H9 (cell line): ENCODE measurements at regions not wholly inside any gene's neighbourhood (a gene's known extent, or its start where the extent isn't known, plus 50 kb on each side); places are given as distances from the start of the nearest gene placed in this dataset.

ENCODE experiments used
- DNase-seq: peaks from one replicate; pipeline ENCODE4 v3.0.0-alpha.2; 2017
- H2AFZ ChIP-seq: one replicate; pipeline ENCODE4 v1.6.1; 2013; ENCODE audit warnings: mild to moderate bottlenecking, low read length, control low read depth, moderate library complexity
- H2AK5ac ChIP-seq: 2 replicates; pipeline ENCODE4 v1.6.1; 2013; ENCODE audit warnings: low read length, control low read depth, mixed read lengths; ENCODE audit not compliant: insufficient read length
- H2BK120ac ChIP-seq: one replicate; pipeline ENCODE4 v1.6.1; 2013; ENCODE audit warnings: low read depth, mild to moderate bottlenecking, low read length, control low read depth, inconsistent platforms; ENCODE audit not compliant: poor library complexity, severe bottlenecking
- H2BK12ac ChIP-seq: 2 replicates; pipeline ENCODE4 v1.6.1; 2013; ENCODE audit warnings: low read length, control low read depth, mixed read lengths, low read depth; ENCODE audit not compliant: insufficient read length
- H2BK15ac ChIP-seq: 2 replicates; pipeline ENCODE4 v1.6.1; 2013; ENCODE audit warnings: low read depth, low read length, control low read depth
- H2BK20ac ChIP-seq: one replicate; pipeline ENCODE4 v1.6.1; 2013; ENCODE audit warnings: low read depth, mild to moderate bottlenecking, low read length, control low read depth, inconsistent platforms; ENCODE audit not compliant: poor library complexity, severe bottlenecking
- H2BK5ac ChIP-seq: 2 replicates; pipeline ENCODE4 v1.6.1; 2013; ENCODE audit warnings: low read length, control low read depth, mixed read lengths; ENCODE audit not compliant: insufficient read length
- H3K14ac ChIP-seq: 2 replicates; pipeline ENCODE4 v1.6.1; 2013; ENCODE audit warnings: low read length, control low read depth; ENCODE audit not compliant: insufficient read depth
- H3K18ac ChIP-seq: 2 replicates; pipeline ENCODE4 v1.6.1; 2013; ENCODE audit warnings: low read depth, mild to moderate bottlenecking, mixed read lengths, low read length, control low read depth; ENCODE audit not compliant: insufficient read length
- H3K23ac ChIP-seq: 2 replicates; pipeline ENCODE4 v1.6.1; 2013; ENCODE audit warnings: low read length, control low read depth, mixed read lengths, low read depth; ENCODE audit not compliant: insufficient read length
- H3K23me2 ChIP-seq: 2 replicates; pipeline ENCODE4 v1.6.1; 2013; ENCODE audit warnings: low read depth, mild to moderate bottlenecking, mixed read lengths, low read length, control low read depth; ENCODE audit not compliant: insufficient read length, poor library complexity, severe bottlenecking
- H3K27ac ChIP-seq: 2 replicates; pipeline ENCODE4 v1.5.1; 2013; ENCODE audit warnings: low read length, control low read depth, mixed read lengths, low read depth; ENCODE audit not compliant: insufficient read length
- H3K27me3 ChIP-seq: 2 replicates; pipeline ENCODE4 v1.6.1; 2013; ENCODE audit warnings: low read length, control low read depth, inconsistent platforms; ENCODE audit not compliant: insufficient read depth
- H3K4ac ChIP-seq: 2 replicates; pipeline ENCODE4 v1.6.1; 2013; ENCODE audit warnings: low read depth, mild to moderate bottlenecking, control low read depth, inconsistent platforms, low read length, moderate library complexity
- H3K4me1 ChIP-seq: 2 replicates; pipeline ENCODE4 v1.6.1; 2013; ENCODE audit warnings: low read length, control low read depth, inconsistent platforms; ENCODE audit not compliant: insufficient read depth
- H3K4me2 ChIP-seq: 2 replicates; pipeline ENCODE4 v1.6.1; 2013; ENCODE audit warnings: low read length, control low read depth, mixed read lengths; ENCODE audit not compliant: insufficient read length, insufficient read depth
- H3K56ac ChIP-seq: 2 replicates; pipeline ENCODE4 v1.6.1; 2013; ENCODE audit warnings: low read depth, mild to moderate bottlenecking, mixed read lengths, low read length, control low read depth; ENCODE audit not compliant: insufficient read length
- H3K79me1 ChIP-seq: 2 replicates; pipeline ENCODE4 v1.6.1; 2013; ENCODE audit warnings: low read depth, mild to moderate bottlenecking, moderate library complexity, low read length, control low read depth, inconsistent platforms; ENCODE audit not compliant: insufficient read depth, poor library complexity, severe bottlenecking
- H3K79me2 ChIP-seq: 2 replicates; pipeline ENCODE4 v1.6.1; 2013; ENCODE audit warnings: low read length, control low read depth, inconsistent platforms; ENCODE audit not compliant: insufficient read depth
- H3K9ac ChIP-seq: 2 replicates; pipeline ENCODE4 v1.6.1; 2013; ENCODE audit warnings: low read length, control low read depth, mixed read lengths; ENCODE audit not compliant: insufficient read length; ENCODE audit errors: extremely low read depth
- H3K9me3 ChIP-seq: one replicate; pipeline ENCODE4 v1.6.1; 2013; ENCODE audit warnings: low read depth, low read length, inconsistent platforms; ENCODE audit not compliant: control insufficient read depth
- H3T11ph ChIP-seq: one replicate; pipeline ENCODE4 v1.6.1; 2013; ENCODE audit warnings: mild to moderate bottlenecking, low read length, control low read depth, inconsistent platforms
- H4K20me1 ChIP-seq: one replicate; pipeline ENCODE4 v1.6.1; 2013; ENCODE audit not compliant: control insufficient read depth, insufficient read length, insufficient read depth
- H4K5ac ChIP-seq: 2 replicates; pipeline ENCODE4 v1.6.1; 2013; ENCODE audit warnings: low read depth, mild to moderate bottlenecking, mixed read lengths, low read length, control low read depth; ENCODE audit not compliant: insufficient read length
- H4K8ac ChIP-seq: replicated peaks from 2 replicates; pipeline ENCODE4 v1.6.1; 2013; ENCODE audit warnings: low read length, control low read depth, mixed read lengths, low read depth; ENCODE audit not compliant: insufficient read length
- H4K91ac ChIP-seq: 2 replicates; pipeline ENCODE4 v1.6.1; 2013; ENCODE audit warnings: low read depth, mild to moderate bottlenecking, moderate library complexity, mixed read lengths, low read length, control low read depth; ENCODE audit not compliant: insufficient read length
- H3K27ac Mint-ChIP-seq, 3 experiments: 2 replicates in 2 of 3; 3 replicates in 1 of 3; pipeline ENCODE4 v1.8.0; 2020 to 2021; ENCODE audit warnings: mixed read lengths in 3 of 3, mild to moderate bottlenecking in 1 of 3, moderate library complexity in 1 of 3
- H3K27me3 Mint-ChIP-seq: 2 replicates; pipeline ENCODE4 v1.8.0; 2021; ENCODE audit warnings: low read depth, mild to moderate bottlenecking, moderate library complexity, mixed read lengths
- H3K36me3 Mint-ChIP-seq, 3 experiments: 2 replicates in 2 of 3; 3 replicates in 1 of 3; pipeline ENCODE4 v1.8.0; 2020 to 2021; ENCODE audit warnings: low read depth in 3 of 3, mixed read lengths in 3 of 3; ENCODE audit not compliant: insufficient read depth in 1 of 3
- H3K4me1 Mint-ChIP-seq, 2 experiments: 2 replicates each; pipeline ENCODE4 v1.8.0; 2020; ENCODE audit warnings: mixed read lengths in 2 of 2
- H3K4me3 Mint-ChIP-seq, 2 experiments: 2 replicates in 1 of 2; 3 replicates in 1 of 2; pipeline ENCODE4 v1.8.0; 2020 to 2021; ENCODE audit warnings: mild to moderate bottlenecking in 2 of 2, mixed read lengths in 2 of 2, moderate library complexity in 1 of 2
- H3K9me3 Mint-ChIP-seq, 2 experiments: 2 replicates in 1 of 2; 3 replicates in 1 of 2; pipeline ENCODE4 v1.8.0; 2020; ENCODE audit warnings: mild to moderate bottlenecking in 2 of 2, mixed read lengths in 2 of 2, moderate library complexity in 1 of 2
- WGBS: extraction: QIAGEN DNeasy Blood & Tissue Kit; methylation state at CpG from one replicate; pipeline ENCODE4 v1.1.7; 2013; ENCODE audit warnings: missing lambda C conversion rate, low lambda C conversion rate, mixed read lengths; ENCODE audit not compliant: insufficient read length; ENCODE audit errors: extremely low coverage; 5-methylcytosine and 5-hydroxymethylcytosine counted together
- TF ChIP-seq, protein P1 (sequence below): fragments of 200-600 bp; sonication (generic); conservative IDR thresholded peaks from 3 replicates; pipeline ENCODE4 v1.8.0; 2021; ENCODE audit warnings: antibody characterized with exemption, mild to moderate bottlenecking

DNA sequence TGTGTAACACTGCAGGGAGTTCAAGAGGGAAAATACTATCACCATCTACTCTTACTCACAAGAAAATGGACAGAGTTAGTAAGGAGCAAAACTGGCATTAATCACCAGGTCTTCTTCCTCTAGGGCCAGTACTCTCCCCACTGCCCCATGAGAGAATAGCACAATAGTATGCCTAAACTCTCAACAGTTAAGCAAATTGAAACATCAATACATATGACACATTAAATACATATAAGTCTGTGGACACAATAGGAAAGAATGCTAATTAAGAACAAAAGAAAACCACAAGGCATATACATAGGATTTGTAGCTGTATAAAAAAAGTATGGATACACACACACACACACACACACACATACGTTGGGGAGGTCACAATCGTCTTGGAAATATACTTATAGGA is 197.9 kb upstream of the BDNF start:
- H2BK120ac ChIP-seq = no peak overlapping the region
- no peaks in the 10 kb centered on the region for H3K79me1 ChIP-seq
- no peak overlapping the region for H2BK12ac ChIP-seq
- WGBS = no CpG with 5 or more reads among the region's 2 CpGs
- H3K23me2 ChIP-seq = no peaks in the 10 kb centered on the region
- H2BK20ac ChIP-seq = no peak overlapping the region
- no peak overlapping the region for H3K18ac ChIP-seq
- H3K23ac ChIP-seq = no peak overlapping the region
- no peaks in the 10 kb centered on the region for H3K27me3 ChIP-seq
- H2AFZ ChIP-seq = no peak overlapping the region
- Mint-ChIP-seq H3K9me3 (no peaks in the 10 kb centered on the region), H3K36me3 (no peaks in the 10 kb centered on the region), H3K4me1 (peaks cover 6 to 12% of the 10 kb centered on the region in 2 experiments; a peak in 3 of 4 replicates), H3K27me3 (no peaks in the 10 kb centered on the region; the same call in 1 of the 2 replicates), H3K4me3 (no peak overlapping the region), H3K27ac (no peak overlapping the region)
- no peak overlapping the region for H4K5ac ChIP-seq
- no peaks in the 10 kb centered on the region for H4K20me1 ChIP-seq
- no peak overlapping the region for H3K56ac ChIP-seq
- no peak overlapping the region for H4K91ac ChIP-seq
- H2AK5ac ChIP-seq = no peak overlapping the region
- H3K14ac ChIP-seq = no peak overlapping the region
- no peak overlapping the region for H2BK5ac ChIP-seq
- DNase-seq = no peak
- no peaks in the 10 kb centered on the region for H3K79me2 ChIP-seq
- no peak overlapping the region for H3K4ac ChIP-seq
- H3K27ac ChIP-seq = no peak overlapping the region
- H3K4me1 ChIP-seq = no peaks in the 10 kb centered on the region
- H2BK15ac ChIP-seq = no peak overlapping the region
- no peaks in the 10 kb centered on the region for H3K9me3 ChIP-seq
- TF ChIP-seq, protein P1, sequence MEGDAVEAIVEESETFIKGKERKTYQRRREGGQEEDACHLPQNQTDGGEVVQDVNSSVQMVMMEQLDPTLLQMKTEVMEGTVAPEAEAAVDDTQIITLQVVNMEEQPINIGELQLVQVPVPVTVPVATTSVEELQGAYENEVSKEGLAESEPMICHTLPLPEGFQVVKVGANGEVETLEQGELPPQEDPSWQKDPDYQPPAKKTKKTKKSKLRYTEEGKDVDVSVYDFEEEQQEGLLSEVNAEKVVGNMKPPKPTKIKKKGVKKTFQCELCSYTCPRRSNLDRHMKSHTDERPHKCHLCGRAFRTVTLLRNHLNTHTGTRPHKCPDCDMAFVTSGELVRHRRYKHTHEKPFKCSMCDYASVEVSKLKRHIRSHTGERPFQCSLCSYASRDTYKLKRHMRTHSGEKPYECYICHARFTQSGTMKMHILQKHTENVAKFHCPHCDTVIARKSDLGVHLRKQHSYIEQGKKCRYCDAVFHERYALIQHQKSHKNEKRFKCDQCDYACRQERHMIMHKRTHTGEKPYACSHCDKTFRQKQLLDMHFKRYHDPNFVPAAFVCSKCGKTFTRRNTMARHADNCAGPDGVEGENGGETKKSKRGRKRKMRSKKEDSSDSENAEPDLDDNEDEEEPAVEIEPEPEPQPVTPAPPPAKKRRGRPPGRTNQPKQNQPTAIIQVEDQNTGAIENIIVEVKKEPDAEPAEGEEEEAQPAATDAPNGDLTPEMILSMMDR = no peak
- H3T11ph ChIP-seq = no peak overlapping the region
- no peak overlapping the region for H4K8ac ChIP-seq
- H3K4me2 ChIP-seq = no peak overlapping the region
- no peak overlapping the region for H3K9ac ChIP-seq
